ENCODE measurements at regions not wholly inside any gene's neighbourhood (a gene's known extent, or its start where the extent isn't known, plus 50 kb on each side); places are given as distances from the start of the nearest gene placed in this dataset.

DNA sequence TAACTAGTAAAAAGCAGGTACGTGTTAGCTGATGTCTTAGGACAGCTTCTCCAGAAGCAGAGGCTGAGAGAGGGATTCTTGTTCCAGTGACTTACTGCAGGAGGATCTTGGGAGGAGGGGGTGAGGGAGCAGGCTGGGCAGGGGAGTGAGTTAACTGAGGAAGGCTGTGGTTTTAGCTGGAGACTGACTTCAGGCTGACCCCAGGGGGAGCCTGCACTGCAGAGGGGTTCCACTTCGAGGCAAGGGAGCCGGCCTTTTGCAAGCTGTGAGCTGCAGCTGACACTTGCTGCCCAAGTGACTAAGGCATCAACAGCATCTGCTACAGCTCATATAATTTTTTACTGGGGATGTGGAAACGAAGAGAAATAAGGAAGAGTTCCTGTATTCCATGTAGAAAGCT, 50.4 kb upstream of the SOD1 start:
- Histone ChIP-seq H3K4me3 (no peak overlapping the region), H3K27me3 (ENCODE audit: control insufficient read depth in 3 of 3, insufficient read depth in 3 of 3, low read length in 2 of 3) (no peaks in the 10 kb centered on the region), H3K9ac (ENCODE audit: insufficient read depth in 1 of 2, low read length in 2 of 2) (no peak overlapping the region), H3K4me1 (ENCODE audit: control insufficient read depth in 5 of 5, insufficient read depth in 5 of 5, low read length in 5 of 5) (peaks cover 0 to 4% (median 0%) of the 10 kb centered on the region in 5 donors), H3K9me3 (ENCODE audit: control insufficient read depth in 4 of 4, insufficient read depth in 3 of 4, low read length in 3 of 4) (no peaks in the 10 kb centered on the region), H3K27ac (ENCODE audit: low read depth in 1 of 2, low read length in 1 of 2) (no peak overlapping the region), H3K36me3 (ENCODE audit: control insufficient read depth in 4 of 4, insufficient read depth in 4 of 4, low read length in 4 of 4) (no peaks in the 10 kb centered on the region)
- ATAC-seq (ENCODE audit: insufficient read depth, low FRiP score) (no peak), DNase-seq (peak in 2 of 3 donors; percentile 21 to 31)
- no peak for TF ChIP-seq CTCF (IDR thresholded peaks at IDR 0.05; ENCODE audit: control extremely low read depth, extremely low read depth)
- WGBS, 2 donors = 70% methylated on average over 4 of the region's 4 CpGs

- H3K27ac ChIP-seq (ENCODE audit: low read depth in 1 of 2, low read length in 1 of 2) = no peak overlapping the region
- H3K4me1 ChIP-seq (ENCODE audit: control insufficient read depth in 5 of 5, insufficient read depth in 5 of 5, low read length in 5 of 5) = peaks cover 0 to under 1% (median 0%) of the 10 kb centered on the region in 5 donors
- H3K27me3 ChIP-seq (ENCODE audit: control insufficient read depth in 3 of 3, insufficient read depth in 3 of 3, low read length in 2 of 3) = no peaks in the 10 kb centered on the region
- ATAC-seq (ENCODE audit: insufficient read depth, low FRiP score) (no peak), DNase-seq (no peak)
- no peak overlapping the region for H3K4me3 ChIP-seq
- no peaks in the 10 kb centered on the region for H3K36me3 ChIP-seq (ENCODE audit: control insufficient read depth in 4 of 4, insufficient read depth in 4 of 4, low read length in 4 of 4)
- TF ChIP-seq CTCF (IDR thresholded peaks at IDR 0.05; ENCODE audit: control extremely low read depth, extremely low read depth) = no peak
- 95 to 96% methylated on average over 4 of the region's 4 CpGs for WGBS, 2 donors
- H3K9me3 ChIP-seq (ENCODE audit: control insufficient read depth in 4 of 4, insufficient read depth in 3 of 4, low read length in 3 of 4) = no peaks in the 10 kb centered on the region
- no peak overlapping the region for H3K9ac ChIP-seq (ENCODE audit: insufficient read depth in 1 of 2, low read length in 2 of 2)
Measured at GRCh38 chr21:31607791-31608190, 51.7 kb upstream of the SOD1 start.

DNA sequence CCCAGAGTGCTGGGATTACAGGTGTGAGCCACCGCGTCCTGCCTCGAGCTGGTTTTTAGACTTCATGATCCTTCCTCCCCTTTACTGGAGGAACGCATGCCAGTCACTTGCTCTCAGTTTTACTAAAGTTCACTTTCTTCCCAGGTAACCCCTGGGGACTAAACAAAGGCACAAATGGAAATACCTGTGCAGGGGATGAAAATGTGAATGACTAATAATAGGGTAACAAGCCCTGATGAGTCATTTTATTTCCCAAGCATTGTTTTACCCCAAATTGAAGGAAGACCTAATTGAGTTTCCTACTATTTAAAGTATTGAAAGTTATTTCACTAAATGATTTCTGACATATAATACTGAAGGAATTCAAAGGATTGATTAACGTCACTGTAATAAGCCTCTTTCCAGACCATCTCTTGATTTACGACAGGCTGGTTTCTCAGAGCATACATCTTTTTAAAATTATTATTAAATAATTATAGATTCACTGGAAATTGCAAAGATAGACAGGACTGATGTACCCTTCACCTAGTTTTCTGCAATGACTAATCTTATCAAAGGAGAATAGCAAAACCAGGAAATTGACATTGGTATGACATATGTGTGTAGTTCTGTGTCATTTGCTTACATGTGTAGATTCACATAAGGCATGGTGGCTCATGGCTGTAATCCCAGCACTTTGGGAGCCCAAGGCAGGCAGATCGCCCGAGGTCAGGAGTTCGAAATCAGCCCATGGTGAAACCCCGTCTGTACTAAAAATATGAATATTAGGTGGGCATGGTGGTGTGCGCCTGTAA, 53.2 kb upstream of the SOD1 start:
- TF ChIP-seq CTCF (IDR thresholded peaks at IDR 0.05; ENCODE audit: control extremely low read depth, extremely low read depth) = no peak
- Histone ChIP-seq H3K9me3 (ENCODE audit: control insufficient read depth in 4 of 4, insufficient read depth in 3 of 4, low read length in 3 of 4) (no peaks in the 10 kb centered on the region), H3K9ac (ENCODE audit: insufficient read depth in 1 of 2, low read length in 2 of 2) (no peak overlapping the region), H3K36me3 (ENCODE audit: control insufficient read depth in 4 of 4, insufficient read depth in 4 of 4, low read length in 4 of 4) (no peaks in the 10 kb centered on the region), H3K4me1 (ENCODE audit: control insufficient read depth in 5 of 5, insufficient read depth in 5 of 5, low read length in 5 of 5) (no peaks in the 10 kb centered on the region), H3K4me3 (no peak overlapping the region), H3K27me3 (ENCODE audit: control insufficient read depth in 3 of 3, insufficient read depth in 3 of 3, low read length in 2 of 3) (no peaks in the 10 kb centered on the region), H3K27ac (ENCODE audit: low read depth in 1 of 2, low read length in 1 of 2) (no peak overlapping the region)
- DNase-seq (no peak), ATAC-seq (ENCODE audit: insufficient read depth, low FRiP score) (no peak)
- WGBS, 2 donors = 91% methylated on average over 11 of the region's 11 CpGs

Data from lung (tissue), 11 donors.